H1 (cell line): ENCODE measurements at regions not wholly inside any gene's neighbourhood (a gene's known extent, or its start where the extent isn't known, plus 50 kb on each side); places are given as distances from the start of the nearest gene placed in this dataset.

Source experiments
- CTCF ChIA-PET: fragments of 300-600 bp; sonication (Branson Sonifier 250); formaldehyde crosslinking; loops from one replicate; lab custom pipeline; 2021; ENCODE audit not compliant: partially characterized antibody; lab: Charles Lee
- POLR2A ChIA-PET: fragments of 300-600 bp; sonication (Branson Sonifier 250); formaldehyde crosslinking; loops from one replicate; lab custom pipeline; 2021; ENCODE audit warnings: inconsistent platforms; ENCODE audit not compliant: partially characterized antibody; lab: Charles Lee
- DNase-seq, 2 experiments: peaks; one replicate each; pipeline versions ENCODE4 v3.0.0 to v3.0.0-alpha.2; 2010 to 2022; ENCODE audit warnings: low spot score in 2 of 2, low read depth in 1 of 2, mixed read lengths in 1 of 2
- FAIRE-seq: peaks from 2 replicates; lab custom pipeline; 2011; peaks lifted over from hg19 to GRCh38; lab: Jason Lieb, UNC
- H2AFZ ChIP-seq: 2 replicates; pipeline ENCODE4 v1.8.1; 2012; ENCODE audit warnings: low read length, inconsistent platforms
- H2AK5ac ChIP-seq: 2 replicates; pipeline ENCODE4 v1.6.1; 2013; ENCODE audit warnings: low read depth, low read length
- H2BK120ac ChIP-seq: replicated peaks from 2 replicates; pipeline ENCODE3; 2013; ENCODE audit warnings: low read depth, low read length, inconsistent platforms
- H2BK12ac ChIP-seq: 2 replicates; pipeline ENCODE4 v1.6.1; 2013; ENCODE audit warnings: low read depth, low read length
- H2BK15ac ChIP-seq: 2 replicates; pipeline ENCODE4 v1.6.1; 2013; ENCODE audit warnings: low read length
- H2BK20ac ChIP-seq: 2 replicates; pipeline ENCODE4 v1.6.1; 2013; ENCODE audit warnings: low read length
- H2BK5ac ChIP-seq: 2 replicates; pipeline ENCODE4 v1.6.1; 2013; ENCODE audit warnings: low read depth, low read length
- H3K14ac ChIP-seq: 2 replicates; pipeline ENCODE4 v1.6.1; 2013; ENCODE audit warnings: inconsistent platforms; ENCODE audit not compliant: insufficient read length
- H3K18ac ChIP-seq: 2 replicates; pipeline ENCODE4 v1.6.1; 2013; ENCODE audit warnings: low read length; ENCODE audit errors: extremely low read depth
- H3K23ac ChIP-seq: 2 replicates; pipeline ENCODE4 v1.6.1; 2013; ENCODE audit warnings: inconsistent platforms; ENCODE audit not compliant: insufficient read length
- H3K23me2 ChIP-seq: 2 replicates; pipeline ENCODE4 v1.6.1; 2013; ENCODE audit warnings: low read depth, low read length
- H3K27ac ChIP-seq: 2 replicates; pipeline ENCODE4 v1.6.1; 2011; ENCODE audit warnings: low read depth, low read length, inconsistent platforms
- H3K27me3 ChIP-seq, 4 experiments: replicated peaks in 1 of 4; 1 replicate in 1 of 4; 2 replicates in 3 of 4; pipeline versions ENCODE4 v1.6.1 to v1.8.1; 2011 to 2013; ENCODE audit warnings: low read length in 3 of 4, mild to moderate bottlenecking in 3 of 4, inconsistent platforms in 2 of 4, mixed read lengths in 2 of 4, moderate library complexity in 1 of 4; ENCODE audit not compliant: control insufficient read depth in 3 of 4, insufficient read depth in 3 of 4; ENCODE audit errors: extremely low read depth in 1 of 4
- H3K36me3 ChIP-seq, 4 experiments: 2 replicates each; pipeline versions ENCODE4 v1.6.1 to v1.8.1; 2011 to 2013; ENCODE audit warnings: mild to moderate bottlenecking in 4 of 4, low read length in 3 of 4, moderate library complexity in 2 of 4, control low read depth in 1 of 4, inconsistent platforms in 1 of 4; ENCODE audit not compliant: insufficient read depth in 4 of 4, control insufficient read depth in 2 of 4
- H3K4ac ChIP-seq: replicated peaks from 2 replicates; pipeline ENCODE3; 2013; ENCODE audit warnings: low read length, low read depth, mixed read lengths, inconsistent platforms; ENCODE audit not compliant: insufficient read length
- H3K4me1 ChIP-seq, 4 experiments: replicated peaks in 1 of 4; 1 replicate in 1 of 4; 2 replicates in 3 of 4; pipeline versions ENCODE4 v1.6.1 to v1.8.1; 2011 to 2013; ENCODE audit warnings: low read length in 3 of 4, inconsistent platforms in 2 of 4, mixed read lengths in 1 of 4; ENCODE audit not compliant: insufficient read depth in 4 of 4, control insufficient read depth in 3 of 4
- H3K4me2 ChIP-seq, 2 experiments: 2 replicates each; pipeline versions ENCODE4 v1.6.1 to v1.8.1; 2011 to 2013; ENCODE audit warnings: low read depth in 2 of 2, low read length in 2 of 2, control low read depth in 1 of 2, inconsistent platforms in 1 of 2, mild to moderate bottlenecking in 1 of 2; ENCODE audit not compliant: insufficient read depth in 1 of 2
- H3K4me3 ChIP-seq, 4 experiments: fragments of 200-600, 300-600 bp in 1 of 4; sonication (generic), shearing (Covaris generic), sonication (Bioruptor Twin) in 1 of 4; 2 replicates each; pipeline versions ENCODE4 v1.5.1 to v1.8.1; 2011 to 2016; ENCODE audit warnings: low read length in 4 of 4, low read depth in 3 of 4, control low read depth in 2 of 4, inconsistent platforms in 2 of 4, mild to moderate bottlenecking in 2 of 4, mixed read lengths in 1 of 4, moderate library complexity in 1 of 4; ENCODE audit not compliant: insufficient read depth in 2 of 4; ENCODE audit errors: extremely low read depth in 1 of 4
- H3K56ac ChIP-seq: replicated peaks from 2 replicates; pipeline ENCODE3; 2013; ENCODE audit warnings: low read depth, mild to moderate bottlenecking, mixed read lengths, low read length, inconsistent platforms; ENCODE audit not compliant: insufficient read length
- H3K79me1 ChIP-seq: 2 replicates; pipeline ENCODE4 v1.6.1; 2013; ENCODE audit warnings: low read depth, low read length, control low read depth
- H3K79me2 ChIP-seq, 2 experiments: 2 replicates each; pipeline versions ENCODE4 v1.6.1 to v1.8.1; 2012 to 2013; ENCODE audit warnings: low read length in 2 of 2, mild to moderate bottlenecking in 2 of 2, inconsistent platforms in 1 of 2; ENCODE audit not compliant: insufficient read depth in 2 of 2, control insufficient read depth in 1 of 2
- H3K9ac ChIP-seq, 4 experiments: replicated peaks in 1 of 4; 1 replicate in 1 of 4; 2 replicates in 3 of 4; pipeline versions ENCODE4 v1.6.1 to v1.8.1; 2011 to 2013; ENCODE audit warnings: low read depth in 3 of 4, low read length in 3 of 4, control low read depth in 2 of 4, mild to moderate bottlenecking in 2 of 4, moderate library complexity in 2 of 4, inconsistent platforms in 1 of 4; ENCODE audit errors: extremely low read depth in 1 of 4
- H3K9me3 ChIP-seq, 2 experiments: 2 replicates each; pipeline versions ENCODE4 v1.6.1 to v1.8.1; 2012 to 2013; ENCODE audit warnings: mild to moderate bottlenecking in 2 of 2, moderate library complexity in 2 of 2, control low read depth in 1 of 2, inconsistent platforms in 1 of 2, low read depth in 1 of 2, low read length in 1 of 2, mixed read lengths in 1 of 2; ENCODE audit not compliant: insufficient read depth in 2 of 2
- H4K20me1 ChIP-seq, 2 experiments: replicated peaks in 1 of 2; 2 replicates each; pipeline versions ENCODE3 to v1.8.1; 2011 to 2013; ENCODE audit warnings: inconsistent platforms in 2 of 2, low read length in 2 of 2, mild to moderate bottlenecking in 1 of 2; ENCODE audit not compliant: insufficient read depth in 2 of 2, control insufficient read depth in 1 of 2
- H4K5ac ChIP-seq: 2 replicates; pipeline ENCODE4 v1.6.1; 2013; ENCODE audit warnings: low read length, low read depth, mixed read lengths, inconsistent platforms; ENCODE audit not compliant: insufficient read length
- H4K8ac ChIP-seq: 2 replicates; pipeline ENCODE4 v1.8.0; 2013; ENCODE audit warnings: mild to moderate bottlenecking, moderate library complexity, low read length, inconsistent platforms; ENCODE audit not compliant: insufficient read depth; ENCODE audit errors: extremely low read depth
- H4K91ac ChIP-seq: replicated peaks from 2 replicates; pipeline ENCODE3; 2013; ENCODE audit warnings: low read length, mixed read lengths, inconsistent platforms; ENCODE audit not compliant: insufficient read length
- BACH1 ChIP-seq: IDR thresholded peaks from 2 replicates; pipeline ENCODE4 v1.6.1; 2012; ENCODE audit warnings: low read length, improper control_type of control experiment
- POLR2A ChIP-seq, 2 experiments: IDR thresholded peaks; 1 replicate in 1 of 2; 2 replicates in 1 of 2; pipeline ENCODE4 v1.6.1; 2011; ENCODE audit warnings: low read depth in 2 of 2, low read length in 2 of 2, mild to moderate bottlenecking in 2 of 2; ENCODE audit errors: control extremely low read depth in 1 of 2
- RXRA ChIP-seq: IDR thresholded peaks from 2 replicates; pipeline ENCODE4 v1.6.1; 2011; ENCODE audit warnings: low read depth, mild to moderate bottlenecking, low read length, moderate library complexity; ENCODE audit not compliant: insufficient read depth
- SAP30 ChIP-seq: fragments of 300-600 bp; sonication (generic); IDR thresholded peaks from 2 replicates; pipeline ENCODE4 v1.7.1; 2012; ENCODE audit warnings: low read length, moderate library complexity, mild to moderate bottlenecking, inconsistent platforms; ENCODE audit not compliant: insufficient read depth, insufficient replicate concordance
- SUZ12 ChIP-seq: fragments of 200-600 bp; sonication (generic); IDR thresholded peaks from 2 replicates; pipeline ENCODE4 v1.6.1; 2012; ENCODE audit warnings: mild to moderate bottlenecking, inconsistent platforms, low read length, moderate library complexity, mixed read lengths
- WGBS, 2 experiments: shearing (Covaris generic) in 1 of 2; methylation state at CpG; one replicate each; pipeline versions ENCODE4 v1.1.6 to v1.1.7; 2013 to 2015; ENCODE audit warnings: low lambda C conversion rate in 2 of 2, mixed read lengths in 2 of 2, inconsistent platforms in 1 of 2, low coverage in 1 of 2, missing lambda C conversion rate in 1 of 2; ENCODE audit not compliant: insufficient replicate concordance in 2 of 2, insufficient coverage in 1 of 2, insufficient read length in 1 of 2; ENCODE audit errors: extremely low coverage in 1 of 2, missing lambda C conversion rate in 1 of 2; 5-methylcytosine and 5-hydroxymethylcytosine counted together

GRCh38 chr7:79998363-79998762 is 136.3 kb upstream of the GNAI1 start:
- WGBS, 2 experiments, result 93% methylated on average over 1 of the region's 1 CpG; no CpG with 5 or more reads in 1 of the 2 experiments
- Histone ChIP-seq H4K8ac (no peak overlapping the region), H3K4me2 (no peak overlapping the region), H3K79me1 (no peaks in the 10 kb centered on the region), H2BK15ac (no peak overlapping the region), H3K36me3 (no peaks in the 10 kb centered on the region), H3K27ac (no peak overlapping the region), H2AFZ (no peak overlapping the region), H2BK120ac (no peak overlapping the region), H3K4me1 (no peaks in the 10 kb centered on the region), H3K23me2 (no peaks in the 10 kb centered on the region), H3K4me3 (no peak overlapping the region), H3K9me3 (no peaks in the 10 kb centered on the region), H4K20me1 (no peaks in the 10 kb centered on the region), H4K91ac (no peak overlapping the region), H3K9ac (no peak overlapping the region), H3K27me3 (no peaks in the 10 kb centered on the region), H4K5ac (no peak overlapping the region), H2BK20ac (no peak overlapping the region)
- CTCF ChIA-PET, result no interaction called here
- no peak for DNase-seq
- TF ChIP-seq BACH1, result no peak
- no peak for TF ChIP-seq RXRA
- no peak for TF ChIP-seq SUZ12
- no peak for TF ChIP-seq POLR2A (IDR thresholded peaks at IDR 0.05; ENCODE audit: control extremely low read depth in 1 of 2, low read depth in 2 of 2, low read length in 2 of 2)
- TF ChIP-seq SAP30, result no peak
- TF ChIP-seq, all 59 proteins: peak for 0
- no peak overlapping the region for H3K56ac ChIP-seq
- H3K18ac ChIP-seq, result no peak overlapping the region
- H2BK5ac ChIP-seq, result no peak overlapping the region
- POLR2A ChIA-PET, result no interaction called here
- H3K14ac ChIP-seq, result no peak overlapping the region
- no peaks in the 10 kb centered on the region for H3K79me2 ChIP-seq
- no peak for FAIRE-seq
- H2BK12ac ChIP-seq, result no peak overlapping the region
- no peak overlapping the region for H3K4ac ChIP-seq
- no peak overlapping the region for H3K23ac ChIP-seq
- H2AK5ac ChIP-seq, result no peak overlapping the region
